ENCODE measurements at regions not wholly inside any gene's neighbourhood (a gene's known extent, or its start where the extent isn't known, plus 50 kb on each side); places are given as distances from the start of the nearest gene placed in this dataset.

DNA sequence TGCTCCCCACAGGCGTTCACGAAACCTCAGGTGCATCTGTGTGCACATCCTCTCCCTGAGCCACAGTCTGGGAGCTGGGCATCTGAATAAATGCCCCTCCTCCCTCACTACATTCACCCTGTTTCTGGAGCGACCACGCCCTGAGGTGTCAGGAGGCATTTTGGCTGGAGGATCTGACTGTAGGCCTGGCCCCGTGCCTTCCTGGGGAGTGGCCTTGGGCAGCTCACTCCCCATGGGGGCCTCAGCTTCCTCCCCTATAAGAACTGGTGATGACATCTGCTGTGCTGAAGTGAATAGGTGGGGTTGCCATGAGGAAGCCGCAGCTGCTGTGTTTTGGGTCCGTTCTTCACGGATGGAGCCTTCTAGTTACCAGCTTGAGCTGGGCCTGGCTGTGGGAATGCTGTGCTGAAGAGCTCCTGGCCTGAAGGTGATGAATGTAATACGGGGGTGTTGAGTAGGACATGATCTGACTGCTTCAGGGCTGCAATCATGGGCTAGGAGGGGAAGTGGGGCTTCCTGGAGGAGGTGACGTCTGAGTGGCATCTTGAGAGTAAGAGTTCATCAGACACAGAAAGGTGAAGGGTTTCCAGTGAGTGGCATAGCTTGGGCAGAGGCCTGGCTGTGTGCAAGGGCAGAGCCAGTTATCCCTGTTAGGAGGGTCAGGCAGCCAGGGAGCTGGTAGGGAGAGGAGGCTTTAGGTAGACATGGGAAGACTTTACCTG lies 58.2 kb downstream of the GLI2 start:
- ATAC-seq (peak; percentile 47), DNase-seq (ENCODE audit: low read depth, low spot score) (no peak)
- no peak overlapping the region for H2AFZ ChIP-seq (ENCODE audit: low read depth, low read length, poor library complexity, severe bottlenecking)
- no peaks in the 10 kb centered on the region for H3K36me3 ChIP-seq (ENCODE audit: control insufficient read depth in 1 of 2, insufficient read depth in 2 of 2, low read length in 2 of 2)
- H3K4me2 ChIP-seq (ENCODE audit: low read length): peak overlapping the region; percentile 60
- no peaks in the 10 kb centered on the region for H4K20me1 ChIP-seq (ENCODE audit: insufficient read depth)
- H3K4me3 ChIP-seq (replicated peaks in 1 of 2; ENCODE audit: low read depth in 1 of 2, low read length in 2 of 2): no peak overlapping the region
- H3K9me2 ChIP-seq (ENCODE audit: insufficient read depth): no peaks in the 10 kb centered on the region
- no peak overlapping the region for H3K9ac ChIP-seq (ENCODE audit: low read length)
- peaks cover 29 to 44% of the 10 kb centered on the region in 2 experiments for H3K4me1 ChIP-seq (ENCODE audit: control insufficient read depth in 1 of 2, insufficient read depth in 2 of 2, low read length in 2 of 2)
- H3K79me2 ChIP-seq (ENCODE audit: insufficient read depth, low read length): no peaks in the 10 kb centered on the region
- BruUV-seq (replicated peaks): no TSS peak
- ChIA-PET CTCF (no interaction called here), RAD21 (ENCODE audit: low non-redundant PET in 1 of 2, low total read pairs in 2 of 2, uncharacterized antibody in 2 of 2, unreplicated experiment in 2 of 2) (no interaction called here), POLR2A (no interaction called here)
- TF ChIP-seq EGR1 (IDR thresholded peaks at IDR 0.05; ENCODE audit: low read depth) (no peak), SRF (IDR thresholded peaks at IDR 0.05; ENCODE audit: low read depth) (no peak), ZFX (IDR thresholded peaks at IDR 0.05) (no peak), SP1 (IDR thresholded peaks at IDR 0.05; ENCODE audit: low read depth) (no peak)
- TF ChIP-seq, protein P1, sequence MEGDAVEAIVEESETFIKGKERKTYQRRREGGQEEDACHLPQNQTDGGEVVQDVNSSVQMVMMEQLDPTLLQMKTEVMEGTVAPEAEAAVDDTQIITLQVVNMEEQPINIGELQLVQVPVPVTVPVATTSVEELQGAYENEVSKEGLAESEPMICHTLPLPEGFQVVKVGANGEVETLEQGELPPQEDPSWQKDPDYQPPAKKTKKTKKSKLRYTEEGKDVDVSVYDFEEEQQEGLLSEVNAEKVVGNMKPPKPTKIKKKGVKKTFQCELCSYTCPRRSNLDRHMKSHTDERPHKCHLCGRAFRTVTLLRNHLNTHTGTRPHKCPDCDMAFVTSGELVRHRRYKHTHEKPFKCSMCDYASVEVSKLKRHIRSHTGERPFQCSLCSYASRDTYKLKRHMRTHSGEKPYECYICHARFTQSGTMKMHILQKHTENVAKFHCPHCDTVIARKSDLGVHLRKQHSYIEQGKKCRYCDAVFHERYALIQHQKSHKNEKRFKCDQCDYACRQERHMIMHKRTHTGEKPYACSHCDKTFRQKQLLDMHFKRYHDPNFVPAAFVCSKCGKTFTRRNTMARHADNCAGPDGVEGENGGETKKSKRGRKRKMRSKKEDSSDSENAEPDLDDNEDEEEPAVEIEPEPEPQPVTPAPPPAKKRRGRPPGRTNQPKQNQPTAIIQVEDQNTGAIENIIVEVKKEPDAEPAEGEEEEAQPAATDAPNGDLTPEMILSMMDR (IDR thresholded peaks at IDR 0.05 in 2 of 3, conservative IDR thresholded peaks at IDR 0.05 in 1 of 3; ENCODE audit: borderline replicate concordance in 1 of 3, insufficient read depth in 1 of 3, low read depth in 2 of 3, low read length in 2 of 3): no peak
- no peaks in the 10 kb centered on the region for H3K27me3 ChIP-seq (ENCODE audit: insufficient read depth, low read length)
- no peak overlapping the region for H3K27ac ChIP-seq (ENCODE audit: low read depth, low read length)
- intact Hi-C loops (cut with micrococcal nuclease): no loop called here
- H3K9me3 ChIP-seq (ENCODE audit: control insufficient read depth in 1 of 2, insufficient read depth in 1 of 2, low read depth in 1 of 2, low read length in 2 of 2): no peaks in the 10 kb centered on the region

DNA sequence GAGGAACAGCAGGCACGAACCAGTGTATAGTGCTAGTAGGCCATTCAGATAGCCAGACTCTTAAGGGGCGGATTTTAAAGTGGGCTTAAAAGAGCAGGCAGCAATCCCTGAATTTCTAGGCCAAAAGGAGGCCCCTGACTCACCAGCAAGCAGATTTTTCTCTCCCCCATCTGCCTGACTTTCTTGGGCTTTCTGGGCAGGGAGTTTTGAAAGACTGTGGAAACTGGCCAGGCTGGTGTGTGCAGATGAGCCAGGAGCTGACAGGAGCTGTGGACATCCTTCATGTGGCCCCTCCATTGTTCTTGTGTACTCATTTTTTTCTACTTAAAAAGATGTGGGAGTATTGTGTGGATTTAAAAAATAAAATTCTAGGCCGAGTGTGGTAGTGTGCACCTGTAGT lies 59.0 kb downstream of the GLI2 start:
- CTCF ChIA-PET: no interaction called here

More for the DNA sequence above, 59.0 kb downstream of the GLI2 start:
- no peaks in the 10 kb centered on the region for H3K9me2 ChIP-seq (ENCODE audit: insufficient read depth)
- no peaks in the 10 kb centered on the region for H3K27me3 ChIP-seq (ENCODE audit: insufficient read depth, low read length)
- ATAC-seq: no peak
- no peaks in the 10 kb centered on the region for H3K79me2 ChIP-seq (ENCODE audit: insufficient read depth, low read length)
- RAD21 ChIA-PET (ENCODE audit: low non-redundant PET in 1 of 2, low total read pairs in 2 of 2, uncharacterized antibody in 2 of 2, unreplicated experiment in 2 of 2): no interaction called here
- no peaks in the 10 kb centered on the region for H4K20me1 ChIP-seq (ENCODE audit: insufficient read depth)
- no peak overlapping the region for H3K4me3 ChIP-seq (replicated peaks in 1 of 2; ENCODE audit: low read depth in 1 of 2, low read length in 2 of 2)
- H2AFZ ChIP-seq (ENCODE audit: low read depth, low read length, poor library complexity, severe bottlenecking): no peak overlapping the region
- H3K9ac ChIP-seq (ENCODE audit: low read length): no peak overlapping the region
- H3K36me3 ChIP-seq (ENCODE audit: control insufficient read depth in 1 of 2, insufficient read depth in 2 of 2, low read length in 2 of 2): no peaks in the 10 kb centered on the region
- H3K4me1 ChIP-seq (ENCODE audit: control insufficient read depth in 1 of 2, insufficient read depth in 2 of 2, low read length in 2 of 2): peaks cover 29 to 45% of the 10 kb centered on the region in 2 experiments
- no peak overlapping the region for H3K27ac ChIP-seq (ENCODE audit: low read depth, low read length)
- BruUV-seq (replicated peaks): no TSS peak
- DNase-seq (ENCODE audit: low read depth, low spot score): no peak
- H3K4me2 ChIP-seq (ENCODE audit: low read length): no peak overlapping the region
- H3K9me3 ChIP-seq (ENCODE audit: control insufficient read depth in 1 of 2, insufficient read depth in 1 of 2, low read depth in 1 of 2, low read length in 2 of 2): no peaks in the 10 kb centered on the region
- TF ChIP-seq, protein P2, sequence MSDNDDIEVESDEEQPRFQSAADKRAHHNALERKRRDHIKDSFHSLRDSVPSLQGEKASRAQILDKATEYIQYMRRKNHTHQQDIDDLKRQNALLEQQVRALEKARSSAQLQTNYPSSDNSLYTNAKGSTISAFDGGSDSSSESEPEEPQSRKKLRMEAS (IDR thresholded peaks at IDR 0.05): no peak
- TF ChIP-seq ZNF274 (IDR thresholded peaks at IDR 0.05; ENCODE audit: low read depth, low read length): no peak
- TF ChIP-seq, protein P3, sequence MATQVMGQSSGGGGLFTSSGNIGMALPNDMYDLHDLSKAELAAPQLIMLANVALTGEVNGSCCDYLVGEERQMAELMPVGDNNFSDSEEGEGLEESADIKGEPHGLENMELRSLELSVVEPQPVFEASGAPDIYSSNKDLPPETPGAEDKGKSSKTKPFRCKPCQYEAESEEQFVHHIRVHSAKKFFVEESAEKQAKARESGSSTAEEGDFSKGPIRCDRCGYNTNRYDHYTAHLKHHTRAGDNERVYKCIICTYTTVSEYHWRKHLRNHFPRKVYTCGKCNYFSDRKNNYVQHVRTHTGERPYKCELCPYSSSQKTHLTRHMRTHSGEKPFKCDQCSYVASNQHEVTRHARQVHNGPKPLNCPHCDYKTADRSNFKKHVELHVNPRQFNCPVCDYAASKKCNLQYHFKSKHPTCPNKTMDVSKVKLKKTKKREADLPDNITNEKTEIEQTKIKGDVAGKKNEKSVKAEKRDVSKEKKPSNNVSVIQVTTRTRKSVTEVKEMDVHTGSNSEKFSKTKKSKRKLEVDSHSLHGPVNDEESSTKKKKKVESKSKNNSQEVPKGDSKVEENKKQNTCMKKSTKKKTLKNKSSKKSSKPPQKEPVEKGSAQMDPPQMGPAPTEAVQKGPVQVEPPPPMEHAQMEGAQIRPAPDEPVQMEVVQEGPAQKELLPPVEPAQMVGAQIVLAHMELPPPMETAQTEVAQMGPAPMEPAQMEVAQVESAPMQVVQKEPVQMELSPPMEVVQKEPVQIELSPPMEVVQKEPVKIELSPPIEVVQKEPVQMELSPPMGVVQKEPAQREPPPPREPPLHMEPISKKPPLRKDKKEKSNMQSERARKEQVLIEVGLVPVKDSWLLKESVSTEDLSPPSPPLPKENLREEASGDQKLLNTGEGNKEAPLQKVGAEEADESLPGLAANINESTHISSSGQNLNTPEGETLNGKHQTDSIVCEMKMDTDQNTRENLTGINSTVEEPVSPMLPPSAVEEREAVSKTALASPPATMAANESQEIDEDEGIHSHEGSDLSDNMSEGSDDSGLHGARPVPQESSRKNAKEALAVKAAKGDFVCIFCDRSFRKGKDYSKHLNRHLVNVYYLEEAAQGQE (IDR thresholded peaks at IDR 0.05; ENCODE audit: low read depth): no peak
- no peak for TF ChIP-seq RAD21 (IDR thresholded peaks at IDR 0.05; ENCODE audit: low read depth)
- no peak for TF ChIP-seq FOSL1 (IDR thresholded peaks at IDR 0.05; ENCODE audit: low read depth)
- intact Hi-C loops (cut with micrococcal nuclease): no loop called here
- POLR2A ChIA-PET: no interaction called here
